Activated CD4-positive, alpha-beta T cell treated with anti-CD3 and anti-CD28 coated beads, Interleukin-2, amount 50 U/mL, for 24 hours (primary cell): ENCODE measurements at regions not wholly inside any gene's neighbourhood (a gene's known extent, or its start where the extent isn't known, plus 50 kb on each side); places are given as distances from the start of the nearest gene placed in this dataset.

ENCODE experiments used
- DNase-seq, 2 donors: peaks; one replicate each; pipeline ENCODE4 v3.0.0-alpha.2; 2020; ENCODE audit warnings: low read depth in 1 of 2, low spot score in 1 of 2

DNA sequence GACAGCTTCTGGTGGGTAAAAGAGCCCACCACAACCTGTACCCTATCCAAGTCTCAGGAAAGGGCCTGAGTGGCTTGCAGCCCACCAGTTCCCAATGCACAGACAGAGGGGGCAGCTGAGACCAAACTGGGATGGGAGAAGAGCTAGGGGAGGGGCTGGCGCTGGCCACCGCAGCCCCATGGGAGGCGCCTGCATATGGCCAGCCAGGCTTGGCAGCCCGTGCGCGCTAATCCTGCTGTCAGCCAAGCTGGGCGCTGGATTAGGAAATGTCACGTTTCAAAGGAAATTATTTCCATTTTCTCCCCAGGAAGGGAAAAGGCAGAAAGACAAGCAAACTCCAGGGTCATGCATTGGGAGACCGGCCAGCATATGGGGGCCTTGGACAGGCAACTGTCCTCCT lies 236.8 kb downstream of the BUD13 start:
- DNase-seq: no peak

DNA sequence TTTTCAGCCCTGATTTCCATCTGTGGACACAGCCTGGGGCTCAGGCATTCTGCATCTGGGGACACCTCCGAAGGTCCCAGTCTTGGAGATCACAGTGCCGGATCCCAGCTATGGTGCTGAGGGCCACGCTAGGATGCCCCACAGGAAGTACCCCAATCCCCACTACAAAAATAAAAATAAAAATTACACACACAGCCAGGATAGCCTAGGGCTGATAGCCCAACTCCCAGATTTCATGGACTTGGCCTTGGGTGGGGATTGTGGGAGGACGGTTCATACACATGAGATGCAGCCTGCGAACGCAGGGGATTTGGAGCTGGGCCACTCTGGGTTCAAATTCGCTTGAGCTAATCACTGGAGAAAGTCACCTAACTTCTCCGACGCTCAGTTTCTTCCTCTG lies 237.7 kb downstream of the BUD13 start:
- no peak for DNase-seq

DNA sequence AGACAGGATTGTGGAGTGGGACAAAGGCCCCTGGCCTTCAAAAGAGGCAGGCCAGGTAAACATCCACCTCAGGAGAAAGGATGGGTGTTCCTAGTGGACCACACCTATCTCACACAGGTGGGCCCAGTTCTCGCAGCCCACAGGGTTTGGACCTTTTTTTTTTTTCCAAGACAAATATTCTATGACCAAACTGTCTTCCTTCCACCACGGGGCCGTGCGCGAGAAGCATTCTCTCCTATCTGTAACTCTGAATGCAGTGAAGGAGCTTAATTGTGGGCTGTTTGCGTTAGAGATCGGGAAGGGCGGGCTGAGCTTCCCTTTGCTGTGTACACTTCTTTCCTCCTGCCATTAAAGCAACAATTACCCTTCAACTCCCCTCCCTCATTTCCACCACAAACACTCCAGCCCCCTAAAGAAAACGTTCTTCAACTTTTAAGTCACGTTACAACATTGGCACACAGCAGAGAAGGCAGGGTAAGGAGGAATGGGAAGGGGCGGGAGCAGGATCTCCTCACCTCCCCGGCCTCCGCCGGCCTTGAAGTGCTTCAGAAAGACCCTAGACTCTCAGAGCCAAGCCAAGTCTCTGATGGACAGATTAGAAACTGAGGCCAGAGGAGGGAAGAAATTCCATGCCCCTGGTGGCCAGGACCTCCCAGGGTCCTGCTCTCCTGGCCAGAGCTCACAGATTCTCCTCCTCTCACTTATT lies 238.4 kb downstream of the BUD13 start:
- DNase-seq: no peak

DNA sequence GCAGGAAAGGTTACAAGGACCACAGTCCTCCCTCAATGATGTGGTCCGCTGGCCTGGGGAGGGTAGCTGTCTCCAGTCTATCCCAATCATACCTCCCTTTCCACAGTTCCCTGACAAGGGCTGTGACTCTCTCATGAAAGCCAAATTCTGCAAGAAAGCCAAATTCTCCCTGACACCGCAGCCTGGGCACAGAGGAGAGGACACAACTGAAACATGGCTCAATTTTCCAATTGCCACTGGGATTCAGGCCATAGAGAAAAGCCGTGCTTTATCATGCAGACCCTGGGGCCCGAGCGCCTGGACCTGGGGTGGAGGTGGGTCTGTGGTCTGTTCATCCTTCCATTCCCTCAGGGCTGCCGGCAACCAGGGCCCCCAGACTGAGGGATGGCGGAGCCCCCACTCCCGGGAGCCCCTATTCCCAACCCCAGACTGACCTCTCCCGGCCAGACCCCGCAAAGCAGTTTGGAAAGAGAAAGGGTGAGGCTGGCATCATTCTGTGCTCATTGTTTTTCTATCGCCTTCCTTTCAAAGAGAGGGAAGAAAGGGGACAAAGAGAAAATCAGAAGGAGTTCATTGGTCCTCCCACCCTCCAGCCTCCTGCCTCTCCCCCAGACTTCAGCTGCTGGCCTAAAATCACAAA lies 239.5 kb downstream of the BUD13 start:
- DNase-seq: no peak

DNA sequence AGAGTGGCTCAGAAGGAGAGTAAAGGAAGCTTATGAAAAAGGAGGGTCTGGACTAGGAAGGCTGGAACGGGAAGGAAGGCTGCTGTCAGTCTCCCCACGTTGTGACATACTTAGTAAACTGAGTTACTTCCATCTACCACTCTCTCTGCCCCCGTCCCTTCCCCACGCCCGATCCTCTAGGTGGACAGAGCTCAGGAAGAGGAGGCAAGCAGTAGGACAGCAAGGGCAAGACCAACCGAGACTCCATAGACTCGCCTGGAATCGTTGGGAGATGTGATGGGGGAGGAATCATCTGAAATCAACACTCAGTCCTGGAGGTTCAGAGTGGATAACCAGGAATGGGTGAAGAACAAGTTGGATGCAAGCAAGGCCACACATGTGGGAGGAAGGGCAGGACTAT lies 240.7 kb downstream of the BUD13 start:
- no peak for DNase-seq

DNA sequence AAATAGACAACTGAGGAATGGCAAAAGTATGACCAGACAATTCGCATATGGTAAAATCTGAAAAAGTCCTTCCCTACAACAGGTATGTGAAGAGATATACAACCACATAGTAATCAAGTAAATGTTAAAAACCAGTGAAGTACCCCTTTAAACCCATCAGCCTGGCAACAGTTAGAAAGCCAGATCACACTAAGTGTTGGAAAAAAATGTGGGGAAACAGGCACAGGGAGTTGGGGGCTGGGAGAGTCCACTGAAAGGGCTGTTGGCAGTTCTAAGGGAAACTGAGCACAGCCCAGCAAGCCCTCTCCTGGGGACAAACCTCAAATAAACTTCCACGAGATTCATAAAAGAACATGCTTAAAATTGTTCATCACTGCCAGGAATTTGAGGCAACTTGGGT lies 242.1 kb downstream of the BUD13 start:
- DNase-seq: no peak

DNA sequence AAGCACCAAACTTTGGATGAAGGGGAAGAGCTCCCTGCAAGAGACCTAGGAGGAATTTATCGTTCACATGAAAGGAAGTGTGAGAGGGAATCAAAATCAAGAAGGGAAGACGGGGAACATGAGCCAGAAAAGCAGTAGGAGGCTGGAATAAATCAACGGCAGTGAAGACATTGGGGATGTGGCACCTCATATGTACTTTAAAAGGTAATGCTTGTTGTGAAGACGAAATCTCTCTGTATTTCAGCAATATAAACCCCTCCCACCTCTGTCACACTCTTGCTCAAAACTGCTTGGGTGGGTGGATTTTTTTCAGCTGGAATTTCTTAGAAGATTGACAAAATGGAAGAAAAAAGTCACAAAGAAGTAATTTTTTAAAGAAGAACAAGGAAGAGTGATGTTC lies 243.5 kb downstream of the BUD13 start:
- no peak for DNase-seq

DNA sequence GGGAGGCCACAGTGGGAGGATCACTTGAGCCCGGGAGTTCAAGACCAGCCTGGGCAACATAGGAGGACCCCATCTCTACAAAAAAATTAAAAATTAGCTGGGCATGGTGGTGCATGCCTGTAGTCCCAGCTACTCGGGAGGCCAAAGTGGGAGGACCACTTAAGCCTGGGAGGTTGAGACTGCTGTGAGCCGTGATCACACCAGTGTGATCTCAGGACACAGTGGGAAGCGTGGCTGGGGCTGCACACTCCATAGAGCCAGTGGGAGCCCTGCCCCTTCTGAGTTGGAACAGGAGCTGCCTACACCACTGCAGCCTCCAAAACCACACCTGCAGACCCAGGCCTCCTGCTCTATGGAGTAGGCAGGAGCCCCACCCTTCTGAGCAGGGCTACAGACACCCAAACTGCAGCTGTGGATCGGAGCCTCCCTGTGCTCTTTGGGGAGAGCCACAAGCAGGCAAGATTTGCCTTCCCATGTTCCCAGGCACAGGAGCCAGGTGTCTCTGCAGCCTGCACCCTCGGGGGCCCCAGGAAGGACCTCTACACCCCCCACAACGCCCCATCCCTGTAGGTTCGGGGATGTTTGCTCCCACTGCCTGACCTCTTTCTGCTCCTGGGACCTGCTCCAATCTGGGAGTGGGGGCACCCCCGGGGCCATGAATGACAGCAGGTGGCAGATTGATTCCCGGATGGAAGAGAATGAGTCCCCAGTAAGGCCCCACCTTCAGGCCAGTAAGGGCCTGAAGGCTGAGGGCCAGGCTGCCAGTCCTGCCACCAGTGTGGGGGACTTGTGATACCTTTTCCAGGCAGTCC lies 245.4 kb downstream of the BUD13 start:
- DNase-seq: no peak

DNA sequence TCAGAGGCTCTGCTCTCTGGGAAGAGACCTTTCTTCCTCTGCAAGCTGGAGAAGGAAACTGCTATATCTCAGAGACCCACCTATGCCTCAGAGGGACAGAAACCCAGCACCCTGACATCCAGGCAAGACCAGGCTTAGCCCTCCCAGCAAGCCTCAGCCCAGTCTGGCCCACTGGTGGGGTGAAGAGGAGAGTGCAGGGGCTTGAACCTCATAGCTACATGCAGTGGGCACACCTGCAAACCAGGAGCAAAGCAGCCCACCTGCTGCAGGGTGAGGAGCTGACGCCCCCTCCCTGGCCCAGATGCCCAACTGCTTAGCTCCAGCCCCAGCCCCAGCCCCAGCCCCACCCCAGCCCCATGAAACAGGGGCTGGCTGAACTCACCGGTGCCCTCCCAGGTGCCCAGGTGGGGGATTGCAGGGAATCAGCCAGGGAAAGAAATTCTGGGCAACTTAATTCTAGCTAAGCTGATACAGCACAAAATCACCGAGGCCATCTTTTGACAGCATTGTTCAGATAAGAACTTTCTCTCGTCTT lies 246.8 kb downstream of the BUD13 start:
- no peak for DNase-seq

DNA sequence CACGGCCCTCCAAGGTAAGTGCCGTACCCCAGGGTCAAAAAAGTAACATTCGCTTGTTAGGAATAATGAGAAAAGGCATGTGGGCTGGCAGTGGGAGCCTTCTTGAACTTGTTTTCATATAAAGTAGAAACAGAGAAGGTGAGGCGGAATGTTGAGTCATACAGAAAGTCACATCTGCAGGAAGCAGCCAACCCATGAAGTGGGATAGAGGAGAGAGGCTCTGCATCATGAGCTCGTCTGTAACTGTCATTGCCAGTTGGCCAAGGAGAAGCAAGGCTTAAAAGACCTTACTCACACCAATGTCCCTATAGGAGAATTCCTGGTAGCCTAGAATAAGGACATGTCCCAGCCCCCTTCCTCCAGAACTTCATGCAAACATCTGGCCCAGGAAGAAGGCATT lies 253.3 kb downstream of the BUD13 start:
- DNase-seq: no peak

DNA sequence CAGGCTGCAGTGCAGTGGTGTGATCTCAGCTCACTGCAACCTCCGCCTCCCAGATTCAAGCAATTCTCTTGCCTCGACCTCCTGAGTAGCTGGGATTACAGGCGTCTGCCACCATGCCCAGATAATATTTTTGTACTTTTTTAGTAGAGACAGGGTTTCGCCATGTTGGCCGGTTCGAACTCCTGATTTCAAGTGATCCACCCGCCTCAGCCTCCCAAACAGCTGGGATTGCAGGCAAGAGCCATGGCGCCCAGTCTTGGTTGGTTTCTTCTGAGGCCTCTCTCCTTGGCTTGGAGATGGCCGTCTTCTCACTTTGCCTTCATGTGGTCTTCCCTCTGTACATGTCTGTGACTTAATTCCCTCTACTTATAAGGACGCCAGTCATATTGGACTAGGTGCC lies 254.6 kb downstream of the BUD13 start:
- no peak for DNase-seq

DNA sequence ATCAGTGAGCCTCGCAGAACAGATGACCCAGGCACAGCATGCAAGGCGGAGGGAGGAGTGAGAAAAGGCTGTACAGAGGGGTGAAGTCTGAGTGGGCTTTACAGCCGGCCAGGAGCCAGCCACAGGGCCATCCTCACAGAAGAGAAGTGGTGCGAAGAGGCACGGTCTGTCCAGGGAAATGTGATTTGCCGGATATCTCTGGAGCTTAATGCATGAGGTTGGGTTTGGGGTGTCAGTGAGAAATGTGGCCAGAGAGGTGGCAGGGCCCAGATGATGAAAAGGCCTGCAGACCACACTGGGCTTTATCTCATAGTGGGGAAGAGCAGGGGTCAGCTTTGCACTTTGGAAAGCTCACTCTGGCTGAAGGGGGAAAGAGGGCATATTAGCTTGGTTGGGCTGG lies 255.2 kb downstream of the BUD13 start:
- DNase-seq: no peak

DNA sequence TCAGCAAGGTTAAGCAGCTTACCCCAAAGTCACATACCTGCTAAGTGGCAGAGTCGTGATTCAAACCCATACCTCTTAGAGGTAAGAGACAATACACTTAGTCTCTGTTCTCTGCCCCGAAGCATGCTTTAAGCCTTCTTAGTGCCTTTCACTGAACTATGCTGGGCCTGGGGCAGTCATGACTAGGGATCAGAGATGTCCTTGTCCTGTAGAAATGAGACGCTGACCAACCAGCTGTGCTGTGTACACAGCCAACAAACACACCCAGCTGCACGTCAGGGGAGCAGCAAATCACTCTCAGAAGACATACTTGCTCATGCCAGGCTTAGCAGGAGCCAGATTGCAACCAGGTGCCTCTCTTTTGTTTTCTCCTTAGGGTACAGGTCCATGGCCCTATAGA lies 255.7 kb downstream of the BUD13 start:
- no peak for DNase-seq

DNA sequence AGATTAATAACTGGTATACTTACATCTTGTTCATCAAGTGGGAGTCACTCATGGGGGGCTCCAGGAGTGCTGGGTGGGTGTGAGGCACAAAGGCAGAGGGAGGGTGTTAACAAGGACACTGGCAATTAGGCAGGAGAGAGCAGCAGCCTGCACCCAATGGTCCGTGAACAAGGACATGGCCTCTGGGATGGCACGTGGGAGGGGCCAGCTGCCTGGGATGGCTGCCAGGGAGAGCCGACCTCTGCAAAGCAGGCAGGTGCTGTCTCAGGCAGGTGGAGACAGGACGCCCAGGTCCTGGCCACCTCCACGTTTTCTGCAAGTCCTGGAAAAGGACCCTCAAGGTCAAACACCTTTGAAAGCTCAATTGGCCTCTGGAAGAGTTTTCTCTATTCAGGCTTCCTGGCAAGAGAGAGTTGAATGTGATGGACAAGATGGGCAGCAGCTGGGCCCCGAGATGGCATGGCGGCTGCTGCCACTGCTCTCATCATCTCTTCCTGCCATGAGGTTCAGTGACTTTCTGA lies 257.1 kb downstream of the BUD13 start:
- DNase-seq: no peak

DNA sequence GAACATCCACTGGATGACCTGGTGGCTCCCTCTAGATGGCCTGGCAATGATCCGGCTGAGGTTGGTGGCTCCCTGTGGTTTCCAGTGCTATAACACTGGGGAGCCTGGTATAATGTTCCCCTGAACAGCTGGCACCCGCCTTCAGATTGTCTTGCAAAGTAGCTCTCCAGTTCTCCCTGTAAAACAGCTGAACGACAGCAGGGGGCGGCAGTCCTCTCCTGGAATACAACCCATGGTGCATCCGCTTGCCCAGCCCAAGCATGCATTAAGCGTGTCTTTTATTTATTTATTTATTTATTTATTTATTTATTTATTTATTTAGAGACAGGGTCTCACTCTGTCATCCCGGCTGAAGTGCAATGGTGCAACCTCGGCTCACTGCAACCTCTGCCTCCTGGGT lies 258.9 kb downstream of the BUD13 start:
- DNase-seq: no peak

DNA sequence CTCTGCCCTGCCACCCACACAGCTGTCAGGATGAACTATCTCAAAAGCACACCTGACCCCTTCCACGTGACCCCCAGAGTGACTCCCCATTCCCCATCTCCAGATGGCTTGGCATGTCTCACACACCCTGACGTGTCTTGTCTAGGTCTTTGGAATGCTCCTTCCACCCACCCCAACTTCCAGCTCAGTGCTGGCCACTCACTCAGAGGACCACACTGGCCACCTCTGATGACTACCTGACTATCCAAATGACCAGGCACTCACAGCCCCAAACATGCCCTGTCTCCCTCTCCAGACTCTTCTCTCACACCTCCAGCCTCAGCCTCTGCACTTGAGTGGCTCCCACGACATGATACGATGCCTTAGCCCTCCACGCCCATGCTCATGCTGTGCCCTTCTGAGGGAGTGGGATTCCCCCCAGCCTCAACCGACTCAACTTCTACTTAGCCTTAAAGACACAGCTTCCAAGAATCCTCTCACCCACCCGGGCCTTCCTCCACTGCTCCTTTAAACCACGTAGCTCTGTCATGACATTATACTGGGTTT lies 259.4 kb downstream of the BUD13 start:
- no peak for DNase-seq

DNA sequence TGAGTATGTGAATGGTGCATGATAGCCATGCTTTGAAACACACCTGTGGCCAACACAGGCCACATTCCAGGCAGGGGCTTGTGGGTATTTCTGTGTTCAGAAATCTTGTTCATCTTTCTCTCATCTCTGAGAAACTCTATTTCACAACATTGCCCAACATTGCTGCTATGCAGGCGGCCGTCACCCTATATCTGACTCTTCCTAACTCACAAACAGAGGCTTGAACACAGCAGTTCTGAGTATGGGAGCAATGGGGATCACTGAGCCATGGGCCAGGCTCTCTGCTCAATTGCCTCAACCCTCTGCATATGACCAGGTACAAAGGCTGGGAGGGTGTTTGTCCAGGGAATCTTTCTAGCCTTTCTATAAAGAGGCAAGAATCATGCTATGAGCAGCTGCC lies 259.9 kb downstream of the BUD13 start:
- no peak for DNase-seq

DNA sequence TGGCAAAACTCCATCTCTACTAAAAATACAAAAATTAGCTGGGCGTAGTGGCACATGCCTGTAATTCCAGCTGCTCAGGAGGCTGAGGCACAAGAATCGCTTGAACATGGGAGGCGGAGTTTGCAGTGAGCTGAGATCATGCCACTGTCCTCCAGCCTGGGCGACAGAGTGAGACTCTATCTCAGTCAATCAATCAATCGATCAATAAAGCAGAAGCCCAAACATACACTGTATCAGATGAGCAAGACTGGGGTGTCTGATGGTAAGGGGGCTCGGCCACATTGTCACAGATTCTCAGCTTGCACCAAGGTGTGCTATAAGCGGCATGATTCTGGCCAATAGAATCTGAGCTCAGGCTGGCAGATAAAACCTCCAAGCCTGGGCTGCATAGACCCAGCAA lies 261.1 kb downstream of the BUD13 start:
- no peak for DNase-seq

DNA sequence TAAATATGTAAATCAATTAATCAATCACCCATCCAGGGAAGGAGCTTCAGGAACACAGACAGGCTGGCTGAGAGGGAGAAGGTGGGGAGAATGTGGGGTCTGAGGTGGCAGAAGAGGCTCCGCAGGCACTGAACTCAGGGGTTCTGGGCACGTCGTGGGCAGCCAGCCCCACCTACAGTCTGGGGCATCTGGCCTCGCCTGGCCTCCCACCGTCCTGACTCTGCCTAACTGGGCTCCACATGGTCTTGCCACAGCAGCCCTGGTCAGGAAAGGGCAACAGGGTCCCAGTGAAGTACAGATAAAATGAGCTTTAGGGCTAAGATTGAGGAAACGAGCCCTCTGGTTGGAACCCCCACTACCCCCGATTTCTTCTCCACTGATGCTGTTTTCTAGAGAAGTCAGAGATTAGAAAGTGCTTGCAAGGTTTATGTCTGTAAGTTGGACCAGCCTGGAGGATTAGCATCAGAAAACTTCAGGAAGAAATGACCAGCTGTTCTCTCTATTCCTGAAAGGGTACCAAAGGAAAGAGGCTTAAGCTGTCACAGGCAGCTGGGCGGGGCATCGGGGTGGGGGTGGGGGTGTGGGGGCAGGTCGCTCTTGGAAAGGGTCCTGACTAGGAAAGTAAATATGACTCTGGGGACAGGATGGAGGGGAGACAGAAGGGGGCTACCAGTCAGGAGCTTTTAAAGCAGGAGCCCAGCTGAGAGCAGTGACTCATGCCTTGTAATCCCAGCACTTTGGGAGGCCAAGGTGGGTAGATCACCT lies 261.7 kb downstream of the BUD13 start:
- DNase-seq: no peak

DNA sequence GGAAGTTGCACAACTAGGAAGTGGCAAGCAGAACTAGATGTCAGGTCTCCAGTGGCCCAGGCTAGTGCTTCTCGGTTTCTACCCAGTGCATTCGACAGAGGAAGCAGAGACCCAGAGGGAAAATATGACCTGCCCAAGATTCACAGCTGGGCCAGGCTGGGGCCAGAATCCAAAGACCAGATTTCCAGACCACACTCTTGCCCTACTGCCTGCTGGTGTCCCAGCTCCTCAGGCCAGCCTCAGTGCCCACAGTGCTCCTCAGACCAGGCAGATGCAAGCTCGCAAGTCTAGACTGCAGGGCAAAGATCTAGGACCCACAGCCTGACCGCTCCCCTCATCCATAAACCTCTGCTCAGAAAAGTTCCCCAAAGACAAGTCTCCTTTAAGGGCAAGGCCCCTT lies 262.6 kb downstream of the BUD13 start:
- DNase-seq: no peak

DNA sequence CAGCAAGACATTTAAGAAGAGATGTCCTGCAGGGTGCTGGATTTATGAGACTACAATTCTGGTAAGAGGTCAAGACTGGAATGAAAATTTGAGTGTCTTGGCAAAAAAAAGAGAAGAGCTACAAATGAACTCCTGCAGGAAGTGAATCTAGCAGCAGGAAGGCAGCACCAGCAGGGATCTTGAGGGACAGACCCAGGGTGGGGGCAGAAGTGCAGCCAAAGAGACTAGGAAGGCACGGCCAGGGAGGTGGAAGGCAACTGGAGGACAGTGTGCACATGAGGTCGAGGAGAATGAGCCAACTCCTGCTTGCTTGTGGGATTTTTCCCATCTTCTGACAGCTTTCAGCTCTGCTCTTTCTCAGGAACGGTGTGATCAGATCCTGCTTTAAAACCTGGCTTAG lies 263.2 kb downstream of the BUD13 start:
- DNase-seq: no peak
